Activated CD4-positive, alpha-beta T cell treated with anti-CD3 and anti-CD28 coated beads, Interleukin-2, amount 50 U/mL, for 4 hours (primary cell): ENCODE measurements at regions not wholly inside any gene's neighbourhood (a gene's known extent, or its start where the extent isn't known, plus 50 kb on each side); places are given as distances from the start of the nearest gene placed in this dataset.
"Not testable (repeated sequence)": the region's sequence is repeated elsewhere in the genome, so short reads cannot be mapped to it uniquely, and the experiment has no call there.

Experiments
- DNase-seq, 2 experiments: peaks; one replicate each; pipeline ENCODE4 v3.0.0-alpha.2; 2020

- DNase-seq = no peak
Observed at GRCh38 chr1:229164836-229165735, 105.8 kb upstream of the RAB4A start.

GRCh38 chr1:229167318-229167717 is 103.6 kb upstream of the RAB4A start:
- DNase-seq = no peak

- DNase-seq = no peak
Observed at GRCh38 chr1:229169399-229169798, 101.5 kb upstream of the RAB4A start.

GRCh38 chr1:229170274-229170673 is 100.6 kb upstream of the RAB4A start:
- DNase-seq = no peak

DNA sequence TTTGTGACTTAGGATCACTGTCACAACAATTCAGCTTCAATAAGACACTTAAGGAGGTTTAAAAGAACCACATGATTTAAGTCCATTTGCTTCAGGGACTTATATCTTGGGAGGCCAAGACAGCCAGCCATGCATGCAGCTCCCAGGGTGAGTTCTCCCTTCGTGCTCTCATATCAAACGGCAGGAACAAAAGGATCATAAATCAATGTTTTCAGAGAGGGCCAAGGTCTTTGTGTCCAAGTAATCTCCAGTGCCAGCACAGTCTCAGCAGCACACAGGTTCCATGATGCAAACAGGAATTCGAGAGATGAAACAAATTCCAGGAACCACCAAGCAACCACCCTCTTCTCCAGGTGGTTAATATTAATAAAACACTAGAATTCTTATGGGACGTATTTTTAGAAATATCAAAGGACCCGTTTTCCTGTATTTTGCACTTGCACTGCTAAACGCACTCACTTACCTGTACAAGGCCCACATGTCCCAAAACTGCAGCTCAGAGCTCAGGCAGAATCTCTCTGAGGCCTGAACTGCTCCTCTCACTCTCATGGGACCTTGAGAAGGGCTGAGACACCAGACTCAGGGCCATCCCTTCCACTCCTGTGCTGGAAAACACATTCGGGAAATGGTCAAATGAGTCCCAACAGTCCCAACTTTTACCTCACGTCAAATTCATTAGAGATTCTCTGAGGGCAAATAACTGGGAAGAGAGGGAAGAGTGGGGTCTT is 100.0 kb upstream of the RAB4A start:
- DNase-seq = no peak

DNA sequence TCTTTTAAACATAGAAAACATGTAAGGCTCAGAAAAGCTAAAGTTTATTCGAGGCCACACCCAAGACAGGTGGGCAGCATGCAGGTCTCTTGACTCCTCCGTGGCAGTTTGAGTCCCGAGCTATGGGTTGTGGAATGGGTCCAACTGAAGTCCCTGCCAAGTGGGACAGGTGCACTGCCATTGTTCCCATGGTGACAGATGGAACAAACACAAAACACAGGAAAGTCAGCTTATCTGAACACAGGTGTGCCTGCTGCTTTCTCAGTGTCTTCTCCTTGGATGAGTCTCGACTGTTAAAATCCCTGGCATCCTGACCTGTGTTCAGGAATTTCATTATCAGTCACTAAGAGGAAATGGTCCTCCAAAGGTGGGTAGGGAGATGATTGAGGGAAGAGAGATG is 99.0 kb upstream of the RAB4A start:
- no peak for DNase-seq

GRCh38 chr1:229173491-229174476 is 97.1 kb upstream of the RAB4A start:
- DNase-seq = not testable (repeated sequence)

- not testable (repeated sequence) for DNase-seq
Observed at GRCh38 chr1:229175297-229175696, 95.6 kb upstream of the RAB4A start.

- DNase-seq = not testable (repeated sequence)
Observed at GRCh38 chr1:229176457-229176856, 94.5 kb upstream of the RAB4A start.

DNA sequence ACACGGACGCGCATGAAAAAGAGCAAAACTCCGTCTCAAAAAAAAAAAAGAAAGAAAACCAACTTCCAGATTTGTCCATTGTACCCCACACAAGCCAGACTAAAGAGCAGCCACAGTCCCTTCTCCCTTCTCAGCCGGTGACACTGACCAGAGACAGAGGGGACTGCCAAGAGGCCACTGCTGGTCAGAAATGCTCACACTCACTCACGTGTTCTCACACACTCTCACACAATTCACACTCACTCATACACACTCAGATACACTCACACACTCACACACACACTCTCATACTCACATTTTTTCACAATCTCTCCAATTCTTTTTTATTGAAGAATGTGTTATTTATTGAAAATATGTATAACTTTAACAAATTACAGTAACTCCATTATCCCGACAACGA is 90.8 kb upstream of the RAB4A start:
- no peak for DNase-seq

DNA sequence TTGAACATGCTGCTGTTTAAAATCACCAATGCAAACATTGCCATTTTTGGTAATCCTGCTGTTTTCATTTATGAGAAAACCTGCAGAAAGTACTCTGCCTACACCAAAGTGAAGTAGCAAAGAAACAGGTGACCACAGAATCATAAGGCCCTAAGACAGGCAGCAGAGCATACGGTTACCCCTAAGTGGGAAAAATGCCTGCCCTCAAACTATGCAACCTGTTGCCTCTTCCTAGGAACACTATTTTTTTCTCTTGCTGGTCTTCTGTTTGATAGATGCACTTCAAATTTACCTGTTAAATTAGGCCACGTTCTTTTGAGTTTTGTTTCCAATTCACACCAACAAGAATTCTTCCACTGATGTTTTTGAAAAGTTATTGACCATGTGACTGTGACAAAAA is 89.5 kb upstream of the RAB4A start:
- DNase-seq = no peak

- DNase-seq = no peak
Observed at GRCh38 chr1:229183588-229183987, 87.3 kb upstream of the RAB4A start.

GRCh38 chr1:229184066-229184465 is 86.8 kb upstream of the RAB4A start:
- no peak for DNase-seq

- no peak for DNase-seq
Observed at GRCh38 chr1:229185963-229186362, 84.9 kb upstream of the RAB4A start.

GRCh38 chr1:229186373-229187056 is 84.4 kb upstream of the RAB4A start:
- DNase-seq = no peak

DNA sequence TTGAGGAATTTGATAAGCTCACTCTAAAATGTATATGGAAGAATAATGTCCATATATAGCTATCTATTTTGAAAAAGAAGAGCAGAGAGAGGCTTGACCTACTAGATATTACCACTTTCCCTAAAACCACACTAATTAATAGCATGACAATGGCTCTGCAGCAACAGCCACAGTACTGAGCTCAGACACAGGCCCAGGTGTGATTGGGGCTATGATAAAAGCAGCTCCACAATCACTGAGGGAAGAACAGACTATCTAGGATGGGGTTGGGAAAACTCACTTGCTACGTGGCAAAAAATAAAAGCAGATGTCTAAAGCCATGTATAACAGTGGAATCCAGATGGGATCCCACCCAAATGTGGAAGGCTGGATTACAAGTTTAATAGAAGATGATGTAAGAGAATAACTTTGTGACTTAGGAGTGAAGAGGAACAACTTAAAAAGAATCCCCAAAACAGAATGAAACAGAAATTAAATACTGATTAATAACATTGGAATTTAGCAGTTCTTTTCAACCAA is 80.8 kb upstream of the RAB4A start:
- no peak for DNase-seq

- no peak for DNase-seq
Observed at GRCh38 chr1:229191066-229191674, 79.7 kb upstream of the RAB4A start.

DNA sequence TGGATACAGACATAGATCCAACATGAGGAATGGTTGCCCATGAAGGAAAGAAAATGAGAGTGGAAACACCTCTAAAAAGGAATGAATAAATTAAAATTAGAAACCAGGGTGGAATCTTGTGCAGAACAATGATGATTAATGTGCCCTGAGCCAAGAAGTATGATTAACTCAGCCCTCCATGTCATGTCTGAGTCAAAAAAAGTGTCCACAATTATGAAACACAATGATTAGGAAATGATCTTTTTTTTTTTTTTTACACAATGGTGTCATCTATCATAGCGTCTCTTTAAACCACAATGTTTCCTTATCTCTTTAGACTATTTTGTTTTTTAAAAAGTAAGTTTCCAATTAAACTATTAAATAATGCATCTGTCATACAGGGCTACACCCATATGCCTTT is 78.9 kb upstream of the RAB4A start:
- DNase-seq = no peak

- no peak for DNase-seq
Observed at GRCh38 chr1:229192853-229193252, 78.1 kb upstream of the RAB4A start.

DNA sequence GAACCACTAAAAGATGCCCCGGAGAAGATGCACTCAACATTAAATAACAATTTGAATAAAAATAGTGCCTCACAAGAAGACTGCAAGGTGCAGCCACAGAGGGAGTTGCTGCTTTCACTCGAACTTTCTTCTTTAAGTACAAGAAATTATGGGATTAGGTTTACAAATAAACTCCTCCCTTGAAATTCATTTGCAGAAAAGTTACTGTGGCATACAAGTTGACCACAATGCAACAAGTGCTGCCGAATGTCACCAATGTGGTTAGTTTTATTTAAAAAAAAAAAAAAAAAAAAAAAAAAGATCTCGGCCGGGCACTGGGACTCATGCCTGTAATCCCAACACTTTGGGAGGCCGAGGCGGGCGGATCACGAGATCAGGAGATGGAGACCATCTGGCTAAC is 76.8 kb upstream of the RAB4A start:
- no peak for DNase-seq

- no peak for DNase-seq
Observed at GRCh38 chr1:229195246-229195645, 75.7 kb upstream of the RAB4A start.
